ENCODE measurements at regions not wholly inside any gene's neighbourhood (a gene's known extent, or its start where the extent isn't known, plus 50 kb on each side); places are given as distances from the start of the nearest gene placed in this dataset.
"Not testable (repeated sequence)": the region's sequence is repeated elsewhere in the genome, so short reads cannot be mapped to it uniquely, and the experiment has no call there.

GRCh38 chr6:168376811-168377483, 57.4 kb upstream of the DACT2 start:
- Histone ChIP-seq H3K4me3 (peak overlapping the region; percentile 20), H3K27ac (no peak overlapping the region), H3K9me3 (no peaks in the 10 kb centered on the region), H3K36me3 (no peaks in the 10 kb centered on the region), H3K27me3 (peaks cover 8% of the 10 kb centered on the region), H3K4me1 (peaks cover 15% of the 10 kb centered on the region)
- TF ChIP-seq CTCF (IDR thresholded peaks at IDR 0.05) (no peak), EP300 (IDR thresholded peaks at IDR 0.05) (no peak), POLR2AphosphoS5 (IDR thresholded peaks at IDR 0.05) (no peak), POLR2A (IDR thresholded peaks at IDR 0.05) (no peak)
- peak; percentile 56 to 67 for DNase-seq (ENCODE audit: low spot score in 2 of 2)
- 55% methylated on average over 16 of the region's 19 CpGs for WGBS

GRCh38 chr6:168377484-168377855, 57.9 kb upstream of the DACT2 start:
- 20% methylated on average over 16 of the region's 17 CpGs for WGBS
- Histone ChIP-seq H3K4me3 (peak overlapping the region; percentile 20), H3K27me3 (peaks cover 4% of the 10 kb centered on the region), H3K9me3 (no peaks in the 10 kb centered on the region), H3K36me3 (no peaks in the 10 kb centered on the region), H3K4me1 (peaks cover 15% of the 10 kb centered on the region), H3K27ac (no peak overlapping the region)
- DNase-seq (ENCODE audit: low spot score in 2 of 2): peak; percentile 67 to 70
- no peak for TF ChIP-seq POLR2A (IDR thresholded peaks at IDR 0.05)
- no peak for TF ChIP-seq POLR2AphosphoS5 (IDR thresholded peaks at IDR 0.05)
- no peak for TF ChIP-seq EP300 (IDR thresholded peaks at IDR 0.05)
- TF ChIP-seq CTCF (IDR thresholded peaks at IDR 0.05): no peak

- 76% methylated on average over 24 of the region's 28 CpGs for WGBS
- Histone ChIP-seq H3K36me3 (no peaks in the 10 kb centered on the region), H3K27me3 (peaks cover 4% of the 10 kb centered on the region), H3K9me3 (no peaks in the 10 kb centered on the region), H3K4me3 (peak overlapping the region; percentile 20), H3K27ac (no peak overlapping the region), H3K4me1 (peaks cover 15% of the 10 kb centered on the region)
- TF ChIP-seq POLR2AphosphoS5 (IDR thresholded peaks at IDR 0.05) (no peak), CTCF (IDR thresholded peaks at IDR 0.05) (no peak), POLR2A (IDR thresholded peaks at IDR 0.05) (no peak), EP300 (IDR thresholded peaks at IDR 0.05) (no peak)
- peak; percentile 34 to 66 for DNase-seq (ENCODE audit: low spot score in 2 of 2)
Observed at GRCh38 chr6:168377856-168378832, 58.6 kb upstream of the DACT2 start.

GRCh38 chr6:168379579-168379978, 60.0 kb upstream of the DACT2 start:
- H3K36me3 ChIP-seq, H3K4me3 ChIP-seq, H3K9me3 ChIP-seq, H3K27ac ChIP-seq, H3K27me3 ChIP-seq: not testable (repeated sequence)
- H3K4me1 ChIP-seq: peaks cover 19% of the 10 kb centered on the region
- WGBS: 88% methylated on average over 5 of the region's 20 CpGs
- DNase-seq (ENCODE audit: low spot score in 2 of 2): peak; percentile 34 to 52

- not testable (repeated sequence) for H3K36me3 ChIP-seq, H3K27me3 ChIP-seq
- WGBS: 93% methylated on average over 33 of the region's 38 CpGs
Observed at GRCh38 chr6:168380166-168380955, 60.6 kb upstream of the SMOC2 start.

More at GRCh38 chr6:168380166-168380955, 60.6 kb upstream of the SMOC2 start:
- H3K4me1 ChIP-seq: peaks cover 26% of the 10 kb centered on the region
- not testable (repeated sequence) for H3K4me3 ChIP-seq, H3K9me3 ChIP-seq, H3K27ac ChIP-seq
- peak; percentile 53 to 75 for DNase-seq (ENCODE audit: low spot score in 2 of 2)
